ENCODE measurements at regions not wholly inside any gene's neighbourhood (a gene's known extent, or its start where the extent isn't known, plus 50 kb on each side); places are given as distances from the start of the nearest gene placed in this dataset.

GRCh38 chr3:22469995-22470394, 719.0 kb upstream of the ZNF385D start:
- Mint-ChIP-seq H3K27ac (ENCODE audit: unreplicated experiment) (no peak overlapping the region), H3K4me3 (ENCODE audit: unreplicated experiment) (no peak overlapping the region), H3K9me3 (ENCODE audit: unreplicated experiment) (no peaks in the 10 kb centered on the region), H3K4me1 (ENCODE audit: unreplicated experiment) (peaks cover 2% of the 10 kb centered on the region), H3K36me3 (ENCODE audit: low read depth, unreplicated experiment) (no peaks in the 10 kb centered on the region), H3K27me3 (ENCODE audit: unreplicated experiment) (no peaks in the 10 kb centered on the region)
- no peak for DNase-seq (ENCODE audit: low spot score)
- TF ChIP-seq CTCF (IDR thresholded peaks at IDR 0.05; ENCODE audit: unreplicated experiment) = no peak

GRCh38 chr3:22471557-22471956, 720.5 kb upstream of the ZNF385D start:
- DNase-seq (ENCODE audit: low spot score) = no peak
- Mint-ChIP-seq H3K36me3 (ENCODE audit: low read depth, unreplicated experiment) (no peaks in the 10 kb centered on the region), H3K9me3 (ENCODE audit: unreplicated experiment) (no peaks in the 10 kb centered on the region), H3K4me3 (ENCODE audit: unreplicated experiment) (no peak overlapping the region), H3K27ac (ENCODE audit: unreplicated experiment) (no peak overlapping the region), H3K4me1 (ENCODE audit: unreplicated experiment) (peaks cover 2% of the 10 kb centered on the region), H3K27me3 (ENCODE audit: unreplicated experiment) (no peaks in the 10 kb centered on the region)
- no peak for TF ChIP-seq CTCF (IDR thresholded peaks at IDR 0.05; ENCODE audit: unreplicated experiment)

GRCh38 chr3:22474706-22475445, 723.9 kb upstream of the ZNF385D start:
- no peaks in the 10 kb centered on the region for H3K9me3 Mint-ChIP-seq (ENCODE audit: unreplicated experiment)
- TF ChIP-seq CTCF (IDR thresholded peaks at IDR 0.05; ENCODE audit: unreplicated experiment) = no peak

GRCh38 chr3:22475665-22476240, 724.7 kb upstream of the ZNF385D start:
- DNase-seq (ENCODE audit: low spot score) = no peak

More at GRCh38 chr3:22474706-22475445, 723.9 kb upstream of the ZNF385D start:
- H3K4me3 Mint-ChIP-seq (ENCODE audit: unreplicated experiment) = no peak overlapping the region
- no peak overlapping the region for H3K27ac Mint-ChIP-seq (ENCODE audit: unreplicated experiment)
- H3K4me1 Mint-ChIP-seq (ENCODE audit: unreplicated experiment) = no peaks in the 10 kb centered on the region
- DNase-seq (ENCODE audit: low spot score) = no peak
- H3K27me3 Mint-ChIP-seq (ENCODE audit: unreplicated experiment) = no peaks in the 10 kb centered on the region
- H3K36me3 Mint-ChIP-seq (ENCODE audit: low read depth, unreplicated experiment) = no peaks in the 10 kb centered on the region

More at GRCh38 chr3:22475665-22476240, 724.7 kb upstream of the ZNF385D start:
- no peak for TF ChIP-seq CTCF (IDR thresholded peaks at IDR 0.05; ENCODE audit: unreplicated experiment)
- H3K4me1 Mint-ChIP-seq (ENCODE audit: unreplicated experiment) = no peaks in the 10 kb centered on the region
- no peaks in the 10 kb centered on the region for H3K27me3 Mint-ChIP-seq (ENCODE audit: unreplicated experiment)
- H3K9me3 Mint-ChIP-seq (ENCODE audit: unreplicated experiment) = no peaks in the 10 kb centered on the region
- no peak overlapping the region for H3K27ac Mint-ChIP-seq (ENCODE audit: unreplicated experiment)
- no peaks in the 10 kb centered on the region for H3K36me3 Mint-ChIP-seq (ENCODE audit: low read depth, unreplicated experiment)
- H3K4me3 Mint-ChIP-seq (ENCODE audit: unreplicated experiment) = no peak overlapping the region

All from endothelial cell (in vitro differentiated cells).